ENCODE measurements at regions not wholly inside any gene's neighbourhood (a gene's known extent, or its start where the extent isn't known, plus 50 kb on each side); places are given as distances from the start of the nearest gene placed in this dataset.

DNA sequence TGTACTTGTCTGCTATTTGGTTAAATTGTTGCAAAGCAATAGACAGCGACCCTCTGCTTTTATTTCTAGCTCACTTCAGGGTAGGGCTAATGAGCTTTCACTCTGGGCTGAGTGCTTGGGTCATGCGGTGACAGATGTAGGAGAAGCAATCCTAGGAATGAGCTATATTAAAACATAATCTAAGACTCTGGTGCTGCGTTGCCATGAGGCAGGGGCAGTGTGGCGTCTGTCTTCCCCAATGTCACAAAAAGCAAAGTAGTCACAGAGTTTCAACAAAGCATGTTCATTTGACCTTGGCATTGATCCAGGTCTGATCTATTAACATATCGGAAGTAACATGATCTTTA, 55.5 kb upstream of the GRAMD1B start:
- Histone ChIP-seq H3F3A (ENCODE audit: low read depth) (no peaks in the 10 kb centered on the region), H3K9me2 (replicated peaks; ENCODE audit: low read depth, low read length) (no peaks in the 10 kb centered on the region), H3K4me2 (ENCODE audit: low read depth, low read length, poor library complexity, severe bottlenecking) (no peak overlapping the region), H3K4me1 (ENCODE audit: insufficient read depth, low read length, poor library complexity, severe bottlenecking) (no peaks in the 10 kb centered on the region), H3K9me3 (ENCODE audit: insufficient read depth, low read depth, low read length) (no peaks in the 10 kb centered on the region), H3K27me3 (ENCODE audit: insufficient read depth, low read length, poor library complexity, severe bottlenecking) (no peaks in the 10 kb centered on the region), H3K4me3 (ENCODE audit: low read length, poor library complexity, severe bottlenecking) (no peak overlapping the region), H4K20me1 (ENCODE audit: insufficient read depth, low read length, poor library complexity, severe bottlenecking) (no peaks in the 10 kb centered on the region), H3K9ac (ENCODE audit: low read depth, low read length, poor library complexity, severe bottlenecking) (no peak overlapping the region), H2AFZ (ENCODE audit: low read length) (no peak overlapping the region), H3K79me2 (ENCODE audit: insufficient read depth, low read length) (no peaks in the 10 kb centered on the region), H3K36me3 (ENCODE audit: insufficient read depth, low read length) (no peaks in the 10 kb centered on the region)
- no peak for TF ChIP-seq EZH2phosphoT487 (IDR thresholded peaks at IDR 0.05; ENCODE audit: borderline replicate concordance)
- TF ChIP-seq, protein P1, sequence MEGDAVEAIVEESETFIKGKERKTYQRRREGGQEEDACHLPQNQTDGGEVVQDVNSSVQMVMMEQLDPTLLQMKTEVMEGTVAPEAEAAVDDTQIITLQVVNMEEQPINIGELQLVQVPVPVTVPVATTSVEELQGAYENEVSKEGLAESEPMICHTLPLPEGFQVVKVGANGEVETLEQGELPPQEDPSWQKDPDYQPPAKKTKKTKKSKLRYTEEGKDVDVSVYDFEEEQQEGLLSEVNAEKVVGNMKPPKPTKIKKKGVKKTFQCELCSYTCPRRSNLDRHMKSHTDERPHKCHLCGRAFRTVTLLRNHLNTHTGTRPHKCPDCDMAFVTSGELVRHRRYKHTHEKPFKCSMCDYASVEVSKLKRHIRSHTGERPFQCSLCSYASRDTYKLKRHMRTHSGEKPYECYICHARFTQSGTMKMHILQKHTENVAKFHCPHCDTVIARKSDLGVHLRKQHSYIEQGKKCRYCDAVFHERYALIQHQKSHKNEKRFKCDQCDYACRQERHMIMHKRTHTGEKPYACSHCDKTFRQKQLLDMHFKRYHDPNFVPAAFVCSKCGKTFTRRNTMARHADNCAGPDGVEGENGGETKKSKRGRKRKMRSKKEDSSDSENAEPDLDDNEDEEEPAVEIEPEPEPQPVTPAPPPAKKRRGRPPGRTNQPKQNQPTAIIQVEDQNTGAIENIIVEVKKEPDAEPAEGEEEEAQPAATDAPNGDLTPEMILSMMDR (conservative IDR thresholded peaks at IDR 0.05; ENCODE audit: low read length): no peak

DNA sequence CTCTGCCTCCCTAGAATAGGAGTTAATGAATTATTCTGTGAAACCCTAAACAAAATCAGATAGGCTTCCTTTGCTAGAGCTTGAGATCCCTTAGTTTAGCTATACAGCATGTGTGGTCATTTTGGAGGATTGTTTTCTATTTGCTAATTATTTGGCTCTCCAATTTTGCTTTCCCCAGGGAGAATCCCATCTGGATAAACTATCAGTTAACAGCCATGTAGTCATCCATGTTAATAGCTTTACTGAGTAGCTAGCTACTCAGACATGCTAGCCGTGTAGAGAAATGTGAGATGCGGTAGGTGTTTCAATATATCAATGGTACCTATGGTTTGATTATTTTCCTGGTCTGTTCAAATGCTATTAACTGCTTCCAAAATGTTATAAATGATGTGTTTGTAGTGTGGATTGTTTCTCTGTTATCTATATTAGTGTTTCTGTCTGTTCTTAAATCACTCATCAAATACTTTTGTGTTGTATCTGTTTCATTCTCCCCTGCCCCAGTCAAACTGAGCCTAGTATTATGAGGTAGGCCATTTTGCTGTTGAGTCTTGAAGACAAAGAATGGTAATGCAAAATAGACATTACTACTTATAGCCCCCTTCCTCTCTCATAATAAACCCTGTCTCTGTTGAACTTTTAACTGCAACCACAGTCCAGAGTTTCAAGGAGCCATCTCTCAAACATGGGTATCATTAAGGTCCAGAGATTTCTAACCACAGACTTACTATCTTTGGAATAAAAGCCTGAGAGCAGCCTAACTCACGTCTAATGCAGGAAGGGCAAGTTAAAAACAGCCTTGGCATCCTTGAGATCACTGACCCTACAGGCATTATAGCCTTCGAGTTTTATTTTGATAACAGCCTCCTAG, 56.1 kb upstream of the GRAMD1B start:
- Histone ChIP-seq H3K36me3 (ENCODE audit: insufficient read depth, low read length) (no peaks in the 10 kb centered on the region), H4K20me1 (ENCODE audit: insufficient read depth, low read length, poor library complexity, severe bottlenecking) (no peaks in the 10 kb centered on the region), H3K9me2 (replicated peaks; ENCODE audit: low read depth, low read length) (no peaks in the 10 kb centered on the region), H3K9me3 (ENCODE audit: insufficient read depth, low read depth, low read length) (no peaks in the 10 kb centered on the region), H3K4me2 (ENCODE audit: low read depth, low read length, poor library complexity, severe bottlenecking) (no peak overlapping the region), H3K4me1 (ENCODE audit: insufficient read depth, low read length, poor library complexity, severe bottlenecking) (no peaks in the 10 kb centered on the region), H3K9ac (ENCODE audit: low read depth, low read length, poor library complexity, severe bottlenecking) (no peak overlapping the region), H3F3A (ENCODE audit: low read depth) (no peaks in the 10 kb centered on the region), H2AFZ (ENCODE audit: low read length) (no peak overlapping the region), H3K4me3 (ENCODE audit: low read length, poor library complexity, severe bottlenecking) (no peak overlapping the region), H3K27me3 (ENCODE audit: insufficient read depth, low read length, poor library complexity, severe bottlenecking) (no peaks in the 10 kb centered on the region), H3K79me2 (ENCODE audit: insufficient read depth, low read length) (no peaks in the 10 kb centered on the region)
- TF ChIP-seq, protein P1 (conservative IDR thresholded peaks at IDR 0.05; ENCODE audit: low read length): no peak
- no peak for TF ChIP-seq EZH2phosphoT487 (IDR thresholded peaks at IDR 0.05; ENCODE audit: borderline replicate concordance)

DNA sequence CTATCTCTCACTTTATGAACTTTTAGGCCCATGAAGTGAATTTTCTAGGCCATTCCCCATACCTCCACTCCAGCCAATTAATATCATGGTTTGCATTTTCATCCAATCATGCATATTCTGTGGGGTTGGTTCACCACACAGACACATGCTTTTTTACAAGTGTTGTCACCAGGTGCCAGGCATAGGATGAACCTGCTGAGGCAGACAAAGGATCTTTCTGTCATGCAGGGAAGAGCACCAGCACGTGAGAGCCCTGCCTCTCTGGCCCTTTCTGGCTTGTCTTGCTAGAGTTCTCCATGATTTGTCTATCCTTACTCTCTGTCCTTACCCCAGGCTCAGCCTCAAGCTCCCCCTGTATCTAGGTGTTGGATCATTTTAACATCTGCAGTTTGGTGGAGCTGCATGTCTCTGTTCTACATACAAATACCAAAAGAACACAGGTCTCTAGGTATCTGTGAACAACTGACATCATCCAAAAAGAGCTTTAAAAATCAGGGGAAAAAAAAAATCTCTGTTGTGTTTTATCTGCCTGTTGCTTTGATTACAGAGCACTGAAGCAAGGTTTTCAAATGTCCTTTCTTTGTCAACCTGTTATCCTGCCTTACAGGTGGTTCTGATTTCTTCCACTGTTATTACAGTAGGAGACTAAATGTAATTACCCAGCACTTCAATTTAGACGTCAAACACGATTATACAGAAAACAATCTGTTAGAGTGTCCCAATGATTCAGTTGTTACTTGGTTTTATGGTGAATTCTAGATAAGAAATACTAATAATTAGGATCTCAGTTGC, 58.4 kb upstream of the GRAMD1B start:
- Histone ChIP-seq H3K27me3 (ENCODE audit: insufficient read depth, low read length, poor library complexity, severe bottlenecking) (no peaks in the 10 kb centered on the region), H3K36me3 (ENCODE audit: insufficient read depth, low read length) (no peaks in the 10 kb centered on the region), H3K4me3 (ENCODE audit: low read length, poor library complexity, severe bottlenecking) (no peak overlapping the region), H3K9me3 (ENCODE audit: insufficient read depth, low read depth, low read length) (no peaks in the 10 kb centered on the region), H2AFZ (ENCODE audit: low read length) (no peak overlapping the region), H3K9me2 (replicated peaks; ENCODE audit: low read depth, low read length) (no peaks in the 10 kb centered on the region), H3K4me2 (ENCODE audit: low read depth, low read length, poor library complexity, severe bottlenecking) (no peak overlapping the region), H3K9ac (ENCODE audit: low read depth, low read length, poor library complexity, severe bottlenecking) (no peak overlapping the region), H4K20me1 (ENCODE audit: insufficient read depth, low read length, poor library complexity, severe bottlenecking) (no peaks in the 10 kb centered on the region), H3K79me2 (ENCODE audit: insufficient read depth, low read length) (no peaks in the 10 kb centered on the region), H3K4me1 (ENCODE audit: insufficient read depth, low read length, poor library complexity, severe bottlenecking) (no peaks in the 10 kb centered on the region), H3F3A (ENCODE audit: low read depth) (no peaks in the 10 kb centered on the region)
- TF ChIP-seq, protein P1 (conservative IDR thresholded peaks at IDR 0.05; ENCODE audit: low read length): no peak
- no peak for TF ChIP-seq EZH2phosphoT487 (IDR thresholded peaks at IDR 0.05; ENCODE audit: borderline replicate concordance)

Data from Loucy (cell line).